Putamen (tissue), 1 donor: ENCODE measurements at regions not wholly inside any gene's neighbourhood (a gene's known extent, or its start where the extent isn't known, plus 50 kb on each side); places are given as distances from the start of the nearest gene placed in this dataset.
"Not testable (repeated sequence)": the region's sequence is repeated elsewhere in the genome, so short reads cannot be mapped to it uniquely, and the experiment has no call there.

Source experiments
- DNase-seq: peaks from one replicate; pipeline ENCODE4 v3.0.0-alpha.2; 2016; ENCODE audit warnings: low spot score

DNA sequence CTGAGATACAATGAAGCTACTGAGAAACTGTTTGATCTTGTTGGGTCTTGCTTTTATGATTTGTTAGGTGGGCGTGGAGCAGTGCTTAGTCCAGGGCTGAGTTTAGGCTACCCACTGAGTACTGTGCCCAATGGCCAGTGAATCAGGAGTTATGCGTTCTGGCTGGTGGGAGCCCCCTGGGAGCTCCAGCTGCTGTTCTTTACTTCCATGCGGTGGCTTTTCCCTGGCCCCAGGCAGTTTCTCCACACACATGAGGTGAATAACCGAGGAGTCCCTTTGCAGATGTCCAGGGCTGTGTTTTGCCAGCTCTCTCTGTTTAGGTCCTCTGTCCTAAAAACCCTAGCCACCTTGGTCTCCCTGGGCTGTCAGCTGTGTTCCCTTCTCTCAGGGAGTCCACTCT, 106.5 kb downstream of the KLF13 start:
- no peak for DNase-seq

DNA sequence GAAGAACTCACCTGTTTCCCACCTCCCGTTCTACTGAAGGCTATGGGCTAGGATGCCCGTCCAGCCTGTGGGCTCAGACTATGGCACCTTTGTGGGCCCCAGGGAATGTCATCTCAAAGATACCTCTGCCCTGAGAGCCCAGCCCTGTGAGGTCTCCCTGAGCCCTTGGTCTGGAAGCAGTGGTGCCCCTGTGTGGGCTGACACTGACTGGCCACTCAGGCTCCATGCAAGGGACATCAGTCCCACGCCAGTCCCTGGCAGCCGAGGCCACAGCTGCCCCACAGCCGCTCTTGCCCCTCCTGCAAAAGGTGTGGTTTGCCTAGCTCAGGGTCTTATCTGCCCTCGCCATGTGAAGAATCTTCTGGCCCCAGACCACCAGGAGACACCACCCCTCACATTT, 106.9 kb downstream of the KLF13 start:
- DNase-seq: no peak

DNA sequence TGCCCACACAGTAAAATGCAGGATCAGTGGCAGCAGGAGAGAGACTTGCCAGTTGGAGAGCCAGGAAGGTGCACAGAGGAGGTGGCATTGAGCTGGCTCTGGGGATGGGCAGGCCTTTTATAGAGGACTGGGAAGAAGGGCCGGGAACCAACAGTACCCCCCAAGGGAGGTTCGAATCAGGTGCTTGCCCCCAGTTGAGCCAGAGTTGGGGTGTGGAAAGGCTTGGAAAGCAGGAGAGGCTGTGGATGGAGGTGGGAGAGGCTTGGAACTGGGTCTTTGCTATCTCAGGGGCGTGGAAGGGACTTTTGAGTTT, 107.6 kb downstream of the KLF13 start:
- no peak for DNase-seq

DNA sequence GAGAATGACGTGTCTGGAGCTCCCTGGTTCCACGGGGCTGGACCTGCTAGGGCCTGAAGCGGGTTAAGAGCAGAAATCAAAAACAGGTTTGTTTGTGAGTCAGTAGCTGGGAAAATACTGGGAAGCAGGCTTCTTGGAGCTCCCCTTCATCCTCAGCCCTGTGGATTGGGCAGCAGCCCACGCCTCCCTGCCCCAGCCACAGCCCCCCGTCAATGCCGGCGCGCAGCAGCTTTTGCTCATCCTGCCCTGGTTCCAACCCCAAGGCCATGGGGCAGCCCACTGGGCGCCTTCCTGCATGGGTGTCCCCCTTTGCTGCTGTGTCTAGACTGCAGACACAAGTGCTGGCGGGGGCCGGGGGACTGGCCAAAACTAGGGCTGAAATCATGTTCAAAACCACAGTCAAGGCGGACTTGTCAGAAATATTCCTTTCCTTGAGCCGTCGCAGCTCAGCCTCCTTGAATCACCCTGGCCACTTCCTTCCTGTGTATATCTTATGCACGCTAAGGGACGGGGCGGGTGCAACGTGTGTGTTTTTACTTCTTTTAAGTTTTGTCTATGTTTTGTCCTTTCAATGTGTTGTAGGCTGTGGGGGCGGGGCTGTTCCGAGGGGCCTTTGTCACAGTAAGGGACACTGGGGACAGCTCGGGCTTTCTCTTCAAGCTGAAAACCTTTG, 108.1 kb downstream of the KLF13 start:
- DNase-seq: peak; percentile 15

DNA sequence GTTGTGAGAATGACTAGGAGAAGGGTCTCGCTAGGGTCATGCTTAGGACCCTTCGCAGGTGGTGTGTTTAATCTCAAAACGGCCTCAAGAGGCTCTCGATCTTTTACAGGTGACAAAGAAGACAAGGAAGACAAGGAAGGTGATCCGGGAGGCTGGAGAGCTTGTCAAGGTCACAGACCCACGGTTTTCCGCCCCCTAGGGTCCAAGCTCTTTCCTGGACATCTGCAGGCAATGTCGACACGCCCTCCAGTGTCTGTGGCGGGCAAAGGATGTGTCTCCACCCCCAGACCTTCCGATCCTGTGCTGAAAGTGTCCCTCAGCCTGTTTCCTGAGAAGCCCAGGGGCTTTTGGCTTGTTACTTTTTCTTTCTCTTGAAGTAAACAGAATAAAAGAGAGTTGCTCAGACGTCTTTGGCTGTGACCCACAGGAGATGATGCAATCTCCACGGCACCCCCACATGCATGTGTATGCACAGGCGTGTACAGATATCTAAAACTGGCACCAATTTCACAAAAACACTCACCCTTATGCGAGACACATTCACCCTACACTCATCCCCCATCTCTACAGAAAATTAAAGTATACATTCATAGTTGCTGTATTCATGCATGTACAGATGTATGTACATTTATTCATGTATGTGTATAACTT, 108.8 kb downstream of the KLF13 start:
- DNase-seq: peak; percentile 67

DNA sequence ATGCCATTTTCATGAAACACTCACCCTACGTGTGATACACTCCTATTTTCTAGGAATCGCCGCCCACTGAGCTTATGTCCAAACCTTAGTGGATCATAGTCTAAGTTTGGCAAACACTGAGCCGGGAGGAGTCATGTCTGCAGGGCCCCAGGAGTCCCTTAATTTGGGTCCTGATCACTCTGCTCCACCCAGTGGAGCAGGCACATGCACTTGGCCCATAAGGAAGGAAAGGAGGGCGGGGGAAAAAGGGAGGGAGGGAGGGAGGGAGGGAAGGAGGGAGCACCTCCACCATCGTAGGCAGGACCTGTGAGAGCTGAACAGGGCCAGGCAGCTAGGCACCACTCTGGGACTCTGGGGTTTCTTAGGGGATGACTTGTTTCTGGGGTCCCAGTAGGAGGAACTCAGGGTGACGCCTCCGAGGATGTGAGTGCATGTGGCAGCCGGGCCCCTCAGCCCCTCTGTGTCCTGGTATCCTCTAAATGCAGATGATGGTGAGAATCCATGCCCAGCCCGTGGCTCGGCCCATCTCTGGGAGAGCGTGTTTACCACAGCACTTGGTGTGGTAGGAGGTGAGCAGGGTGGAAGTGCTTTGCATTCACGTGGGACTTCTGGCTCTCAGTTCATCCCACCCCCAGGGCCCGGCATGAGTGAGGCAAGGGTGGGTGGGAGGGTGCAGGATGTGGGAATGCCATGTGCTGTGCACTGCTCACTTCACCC, 109.4 kb downstream of the KLF13 start:
- no peak for DNase-seq

DNA sequence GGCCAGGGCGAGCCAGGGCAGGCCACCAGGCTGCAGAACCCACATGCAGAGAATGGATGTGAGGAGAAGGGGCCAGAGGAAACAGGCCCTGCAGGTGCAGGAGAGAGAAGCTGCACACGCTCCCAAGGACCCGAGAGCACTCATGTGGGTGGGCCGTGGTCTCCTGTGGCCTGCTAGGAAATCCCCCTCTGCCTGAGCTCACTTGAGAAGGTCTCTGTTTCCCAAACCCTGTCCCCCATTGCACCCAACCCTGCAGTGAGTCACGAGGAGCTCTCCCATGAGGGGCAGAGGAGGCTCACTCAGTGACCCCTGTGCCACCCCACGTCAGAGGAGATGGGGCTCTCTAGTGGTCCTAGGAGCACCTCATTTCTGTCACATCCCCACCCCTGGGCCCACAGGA, 111.1 kb downstream of the KLF13 start:
- no peak for DNase-seq

DNA sequence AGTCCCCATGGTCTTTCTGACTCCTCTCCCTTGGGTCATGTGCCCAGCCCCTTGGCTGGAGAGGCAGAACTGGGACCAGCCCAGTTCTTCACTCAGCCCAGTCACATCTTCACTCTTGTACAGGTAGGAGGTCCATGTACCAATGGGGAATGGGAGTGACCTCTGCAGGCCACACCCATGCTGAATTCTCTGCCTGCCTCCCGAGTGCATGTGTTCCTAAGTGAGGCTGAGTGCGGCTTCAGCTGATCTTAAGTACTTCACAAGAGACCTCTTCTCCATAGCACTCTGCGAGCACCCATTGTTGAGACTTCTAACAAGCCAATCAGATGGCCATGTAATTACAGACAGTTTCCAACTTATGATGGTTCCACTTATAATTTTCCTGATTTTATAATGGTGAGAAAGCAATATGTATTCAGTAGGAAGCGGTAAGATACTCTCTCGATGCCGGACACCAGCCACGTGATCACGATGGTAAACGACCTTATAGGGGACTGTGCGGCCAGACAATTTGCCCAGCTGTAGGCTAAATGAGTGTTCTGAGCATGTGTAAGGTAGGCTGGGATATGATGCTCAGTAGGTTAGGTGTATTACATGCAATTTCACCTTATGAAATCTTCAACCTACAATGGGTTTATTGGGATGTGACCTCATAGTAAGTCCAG, 112.1 kb downstream of the KLF13 start:
- DNase-seq: no peak

DNA sequence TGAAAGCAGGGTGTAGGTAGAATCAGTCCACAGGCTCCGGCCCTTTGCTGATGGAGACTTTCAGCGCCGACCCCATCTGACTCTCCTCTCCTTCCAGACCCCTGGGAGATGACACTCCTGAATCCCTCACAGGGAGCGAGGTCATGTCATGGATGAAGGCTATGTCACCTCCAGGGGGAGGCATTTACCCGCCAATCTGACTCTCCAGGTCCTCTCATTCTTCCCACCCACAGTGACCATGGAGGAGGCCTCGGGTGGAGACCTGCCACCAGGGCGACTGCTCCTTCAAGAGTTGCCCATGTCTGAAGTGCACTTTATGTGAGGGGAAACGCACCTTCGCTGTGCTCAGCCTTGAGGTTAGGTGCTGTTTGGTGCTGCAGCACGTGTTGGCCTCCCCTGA, 112.7 kb downstream of the KLF13 start:
- DNase-seq: no peak

DNA sequence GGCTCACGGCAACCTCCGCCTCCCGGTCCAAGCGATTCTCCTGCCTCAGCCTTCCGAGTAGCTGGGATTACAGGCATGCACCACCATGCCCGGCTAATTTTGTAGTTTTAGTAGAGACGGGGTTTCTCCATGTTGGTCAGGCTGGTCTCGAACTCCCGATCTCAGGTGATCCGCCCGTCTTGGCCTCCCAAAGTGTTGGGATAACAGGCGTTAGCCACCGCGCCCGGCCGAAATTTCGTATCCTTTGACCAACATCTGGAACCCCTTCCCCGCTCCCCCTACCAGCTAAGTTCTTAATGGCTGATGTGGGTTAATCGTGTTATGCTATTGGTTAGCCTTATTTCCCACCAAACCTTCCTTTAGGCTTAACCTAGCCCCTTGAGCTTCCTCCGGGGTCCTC, 113.6 kb downstream of the KLF13 start:
- not testable (repeated sequence) for DNase-seq

DNA sequence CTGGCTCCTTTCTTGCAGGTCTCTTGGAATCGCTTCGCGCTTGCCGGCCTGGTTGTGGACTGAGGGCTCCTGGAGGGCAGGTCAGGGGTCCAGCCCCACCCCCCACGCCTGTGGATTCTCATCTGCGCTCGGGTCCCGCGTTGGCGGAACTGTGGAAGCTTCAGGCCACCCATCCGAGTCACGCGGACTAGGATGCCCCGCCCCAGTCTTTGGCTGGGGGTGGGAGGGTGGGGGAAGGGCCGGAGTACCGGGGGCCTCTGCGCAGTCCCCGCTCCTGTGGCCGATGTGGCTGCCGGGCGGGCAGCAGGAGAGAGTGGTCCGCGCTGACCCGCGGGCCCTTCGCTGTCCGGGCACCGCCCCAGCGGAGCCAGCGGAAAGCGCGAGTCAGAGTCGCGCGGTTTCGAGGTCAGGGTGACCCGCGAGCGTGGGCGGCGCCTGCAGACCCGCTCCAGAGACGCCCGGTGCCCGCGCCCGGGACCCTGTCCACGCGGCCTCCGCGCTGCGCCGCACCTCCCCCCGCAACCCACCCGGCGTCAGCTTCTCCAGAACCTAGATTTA, 114.2 kb downstream of the KLF13 start:
- peak; percentile 11 for DNase-seq

DNA sequence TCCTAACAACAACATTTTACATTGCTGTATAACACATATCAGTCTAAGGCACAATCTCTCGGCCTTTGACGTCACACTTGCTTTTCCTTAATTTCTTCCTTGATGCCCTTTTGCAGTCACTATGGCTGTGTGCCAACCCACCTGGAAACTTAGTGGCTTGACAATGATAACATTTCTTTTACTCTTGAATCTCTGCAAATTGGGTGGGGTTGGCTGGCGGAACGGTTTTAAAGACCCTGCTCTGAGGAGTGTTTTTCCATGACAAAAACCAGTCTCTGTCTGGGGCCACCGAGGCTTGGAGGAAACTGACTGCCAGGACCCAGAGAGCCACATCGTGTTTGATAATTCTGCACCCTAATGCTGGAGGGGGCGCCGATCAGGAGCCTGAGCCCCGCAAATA, 115.6 kb downstream of the KLF13 start:
- no peak for DNase-seq

DNA sequence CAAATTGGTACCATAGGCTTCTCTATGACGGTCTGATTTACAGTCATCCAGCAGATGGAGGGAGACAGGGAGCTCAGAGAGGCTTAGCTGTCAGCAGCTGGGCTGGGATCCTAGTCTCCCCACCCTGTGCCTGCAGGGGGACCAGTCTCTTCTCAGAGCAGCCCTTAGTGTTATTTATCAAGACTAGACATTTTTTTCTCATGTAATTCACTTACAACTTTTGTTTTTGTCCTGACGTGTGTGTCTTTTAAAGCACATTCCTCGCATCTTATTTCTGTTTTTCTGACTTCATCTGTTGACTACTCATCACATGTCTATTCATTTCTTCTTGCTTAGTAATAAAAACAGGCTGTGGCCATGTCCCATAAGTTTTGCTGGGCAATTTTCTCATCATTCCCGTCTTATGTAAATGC, 116.1 kb downstream of the KLF13 start:
- no peak for DNase-seq

DNA sequence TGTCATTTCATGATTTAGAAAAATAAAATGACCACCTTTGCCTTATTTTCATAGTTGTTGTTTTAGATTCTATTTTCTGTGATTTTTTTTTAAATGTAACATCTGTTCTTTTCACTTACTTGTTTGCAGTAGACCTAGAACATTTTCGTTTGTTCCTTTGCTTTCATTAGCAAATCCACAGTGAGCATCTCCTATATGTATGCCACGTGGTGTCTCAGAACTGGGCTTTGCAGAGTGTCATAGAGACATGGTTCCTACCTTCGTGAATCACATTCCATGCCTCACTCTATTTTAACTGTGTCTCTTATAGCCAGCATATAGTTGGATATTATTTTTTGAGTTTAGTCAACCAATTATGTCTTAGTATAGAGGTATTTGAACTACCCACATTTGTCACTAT, 118.2 kb downstream of the KLF13 start:
- DNase-seq: no peak

DNA sequence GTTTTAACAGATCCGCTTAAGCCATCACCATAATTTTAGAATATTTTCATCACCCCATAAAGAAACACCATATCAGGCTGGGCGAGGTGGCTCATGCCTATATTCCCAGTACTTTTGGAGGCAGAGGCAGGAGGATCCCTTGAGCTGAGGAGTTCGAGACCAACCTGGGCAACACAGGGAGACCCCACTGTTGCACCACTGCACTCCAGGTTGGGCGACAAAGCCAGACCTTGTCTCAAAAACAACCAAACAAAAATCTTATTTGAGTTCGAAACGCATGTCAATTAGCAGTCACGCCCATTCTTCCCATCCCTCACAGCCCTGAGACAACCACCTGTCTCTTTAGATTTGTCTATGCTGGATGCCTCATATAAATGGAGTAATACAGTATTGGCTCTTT, 119.9 kb downstream of the KLF13 start:
- no peak for DNase-seq

DNA sequence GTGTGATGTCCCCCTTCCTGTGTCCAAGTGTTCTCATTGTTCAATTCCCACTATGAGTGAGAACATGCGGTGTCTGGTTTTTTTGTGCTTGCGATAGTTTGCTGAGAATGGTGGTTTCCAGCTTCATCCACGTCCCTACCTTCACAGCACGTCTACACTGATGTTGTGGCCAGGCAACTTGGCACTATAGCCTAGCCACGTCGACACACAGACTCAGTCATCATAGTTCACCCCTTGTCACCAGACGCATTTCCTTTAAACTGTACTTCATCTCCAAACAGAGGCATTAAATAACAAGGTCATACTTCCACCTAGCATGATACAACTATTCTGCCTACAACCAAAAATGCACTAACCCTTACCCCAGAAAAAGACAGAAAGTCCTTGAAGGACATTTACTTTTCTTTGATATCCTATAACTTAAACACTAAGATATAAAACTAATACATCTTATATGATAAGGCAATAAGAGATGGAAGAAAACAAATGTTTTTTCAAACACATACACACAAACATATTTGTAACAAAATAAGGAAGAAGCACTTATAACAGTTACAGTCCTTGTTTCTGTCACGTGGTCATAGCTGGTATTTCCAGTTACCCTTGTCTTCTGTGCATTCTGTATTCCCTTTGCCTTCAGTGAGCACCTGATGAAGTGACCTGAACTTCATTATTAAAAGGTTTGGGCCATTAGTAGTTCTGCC, 121.4 kb downstream of the KLF13 start:
- DNase-seq: no peak

DNA sequence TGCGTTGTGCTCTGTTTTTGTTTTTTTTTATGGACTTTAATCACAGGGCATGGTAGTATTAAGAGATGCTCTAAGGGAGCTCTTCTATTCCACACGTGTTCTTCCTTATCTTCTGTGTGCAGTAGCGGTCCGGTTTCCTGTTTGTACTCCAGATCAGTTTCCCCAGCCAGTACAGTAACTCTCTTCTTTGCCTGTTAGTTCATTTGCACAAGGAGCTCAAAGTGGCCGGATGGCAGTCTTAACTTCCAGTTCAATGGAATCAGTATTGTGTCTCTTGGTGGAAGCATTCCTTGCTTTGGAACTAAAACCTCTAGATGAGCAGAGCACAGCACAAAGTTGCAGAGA, 122.0 kb downstream of the KLF13 start:
- no peak for DNase-seq

DNA sequence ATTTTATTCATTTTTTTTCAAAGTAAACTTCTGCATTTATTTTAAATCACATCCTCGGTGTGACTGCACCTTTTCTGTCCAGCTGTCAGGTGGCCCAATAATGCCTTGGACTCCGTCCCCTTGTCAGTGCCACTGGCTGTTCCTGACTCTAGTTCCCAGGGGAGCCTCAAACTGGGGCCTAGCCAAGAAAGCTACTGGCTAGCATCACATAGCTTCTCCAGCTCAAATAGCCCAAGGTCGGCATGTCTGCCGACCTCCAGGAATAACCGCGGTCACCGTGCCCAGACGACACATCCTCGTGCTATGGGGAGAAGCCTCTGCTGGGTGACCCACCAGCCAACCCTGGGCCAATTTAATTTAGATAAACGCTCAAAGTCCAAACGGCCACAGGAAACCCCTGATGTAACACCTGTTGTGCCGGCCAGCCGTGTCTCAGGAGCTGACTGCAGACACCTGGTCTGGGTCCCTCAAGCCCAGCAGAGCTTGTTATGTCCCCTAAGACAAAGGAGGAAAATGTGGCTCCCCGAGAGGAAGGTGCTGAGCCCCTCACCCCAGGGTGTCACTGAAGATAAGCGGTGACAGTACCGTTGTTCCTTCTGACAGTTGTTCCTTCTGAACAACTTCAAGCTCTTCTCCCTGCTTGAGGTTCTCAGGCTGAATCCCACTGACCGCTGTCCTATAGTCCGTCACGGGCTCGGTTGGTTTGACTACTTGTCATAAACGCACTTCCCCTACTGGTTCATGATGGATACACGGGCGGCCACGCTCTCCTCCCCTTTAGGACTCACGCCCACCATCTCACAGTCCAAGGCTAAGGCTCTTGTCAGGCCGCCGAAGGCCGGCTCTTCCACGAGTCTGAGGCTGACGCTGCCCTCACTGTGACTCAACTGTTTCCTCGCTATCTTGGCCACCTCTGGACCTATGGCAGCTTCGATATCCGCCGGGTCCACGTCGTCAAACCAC, 126.2 kb downstream of the KLF13 start:
- no peak for DNase-seq

DNA sequence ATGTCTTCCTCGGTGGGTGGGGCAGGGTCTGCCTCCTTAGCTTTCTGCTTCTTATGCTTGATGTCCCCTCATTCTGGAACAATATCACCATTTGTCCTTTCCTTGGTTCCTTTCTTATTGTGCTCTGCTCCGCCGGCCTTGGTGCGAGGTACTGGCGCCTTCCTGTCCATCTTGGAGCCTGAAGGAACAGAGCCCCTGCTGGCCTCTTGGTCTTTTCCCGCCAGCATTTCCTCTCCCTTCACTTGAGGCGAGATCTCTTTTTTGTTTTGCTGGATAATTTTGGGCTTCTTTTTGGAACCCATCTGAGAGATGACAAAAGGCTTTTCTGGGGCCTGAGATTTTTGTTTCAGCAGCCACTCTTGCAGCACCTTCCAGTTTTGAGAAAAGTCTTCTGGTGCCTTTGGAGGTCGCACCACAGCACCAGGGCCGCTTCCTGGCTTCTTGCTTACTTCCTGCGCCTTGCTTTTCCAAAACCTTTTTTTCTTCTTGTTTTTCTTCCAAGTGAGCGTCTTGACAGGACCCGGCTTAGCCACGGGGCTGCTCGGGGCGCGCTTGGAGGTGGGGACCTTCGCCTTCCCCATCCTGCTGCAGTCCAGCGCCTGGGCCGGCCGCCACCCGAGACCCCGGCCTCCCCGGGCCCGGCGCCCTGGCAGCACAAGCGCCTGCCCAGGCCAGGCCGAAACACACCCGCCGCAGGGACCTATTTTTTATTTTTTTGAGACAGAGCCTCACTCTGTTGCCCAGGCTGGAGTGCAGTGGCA, 127.1 kb downstream of the KLF13 start:
- DNase-seq: no peak

DNA sequence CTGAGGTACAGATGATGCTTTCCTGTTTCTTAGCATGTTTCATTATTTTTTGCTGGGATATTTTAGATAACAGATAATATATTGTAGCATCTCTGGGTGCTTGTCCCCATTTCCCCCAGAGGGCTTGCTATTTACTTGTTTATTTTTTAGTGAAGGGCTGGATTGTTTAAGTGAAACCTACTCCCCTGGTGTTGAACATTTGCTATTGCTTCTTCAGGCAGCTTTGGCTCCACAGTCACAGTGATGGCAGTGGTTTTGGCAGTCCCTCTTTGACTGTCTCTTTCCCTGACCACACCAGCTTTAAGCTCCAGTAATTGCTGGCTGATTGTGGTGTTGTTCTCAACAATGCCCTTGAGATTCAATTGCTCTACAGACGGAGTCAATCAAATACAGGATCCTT, 128.9 kb downstream of the KLF13 start:
- no peak for DNase-seq
